NCI-H2227 (cell line): ENCODE measurements at regions not wholly inside any gene's neighbourhood (a gene's known extent, or its start where the extent isn't known, plus 50 kb on each side); places are given as distances from the start of the nearest gene placed in this dataset.

Experiments
- DNase-seq: peaks from one replicate; lab custom pipeline; 2025; ENCODE audit not compliant: unreplicated experiment; lab: John Stamatoyannopoulos, UW

- no peak for DNase-seq
Measured at GRCh38 chr1:208576425-208576824, 332.2 kb upstream of the PLXNA2 start.

GRCh38 chr1:208577381-208577905 is 333.3 kb upstream of the PLXNA2 start:
- no peak for DNase-seq

GRCh38 chr1:208581209-208581608 is 337.0 kb upstream of the PLXNA2 start:
- DNase-seq: no peak

- DNase-seq: no peak
Measured at GRCh38 chr1:208581667-208582066, 337.5 kb upstream of the PLXNA2 start.

- no peak for DNase-seq
Measured at GRCh38 chr1:208584167-208584755, 340.1 kb upstream of the PLXNA2 start.

GRCh38 chr1:208587110-208587509 is 342.9 kb upstream of the PLXNA2 start:
- DNase-seq: no peak

- no peak for DNase-seq
Measured at GRCh38 chr1:208593306-208594006, 349.3 kb upstream of the PLXNA2 start.

- no peak for DNase-seq
Measured at GRCh38 chr1:208595236-208595635, 351.1 kb upstream of the PLXNA2 start.

GRCh38 chr1:208595745-208596144 is 351.6 kb upstream of the PLXNA2 start:
- DNase-seq: no peak

GRCh38 chr1:208597571-208597970 is 353.4 kb upstream of the PLXNA2 start:
- no peak for DNase-seq

- no peak for DNase-seq
Measured at GRCh38 chr1:208598021-208598420, 353.8 kb upstream of the PLXNA2 start.

GRCh38 chr1:208599063-208599462 is 354.9 kb upstream of the PLXNA2 start:
- DNase-seq: no peak

- DNase-seq: no peak
Measured at GRCh38 chr1:208600456-208601190, 356.4 kb upstream of the PLXNA2 start.

- DNase-seq: no peak
Measured at GRCh38 chr1:208601561-208601960, 357.4 kb upstream of the PLXNA2 start.

GRCh38 chr1:208603721-208604120 is 359.5 kb upstream of the PLXNA2 start:
- no peak for DNase-seq

GRCh38 chr1:208604295-208604694 is 360.1 kb upstream of the PLXNA2 start:
- no peak for DNase-seq

GRCh38 chr1:208606959-208607358 is 362.8 kb upstream of the PLXNA2 start:
- no peak for DNase-seq

GRCh38 chr1:208607616-208608015 is 363.4 kb upstream of the PLXNA2 start:
- DNase-seq: no peak

GRCh38 chr1:208614610-208615009 is 370.4 kb upstream of the PLXNA2 start:
- no peak for DNase-seq

GRCh38 chr1:208615371-208615770 is 371.2 kb upstream of the PLXNA2 start:
- no peak for DNase-seq

- DNase-seq: no peak
Measured at GRCh38 chr1:208616776-208617175, 372.6 kb upstream of the PLXNA2 start.
